ENCODE measurements at regions not wholly inside any gene's neighbourhood (a gene's known extent, or its start where the extent isn't known, plus 50 kb on each side); places are given as distances from the start of the nearest gene placed in this dataset.

DNA sequence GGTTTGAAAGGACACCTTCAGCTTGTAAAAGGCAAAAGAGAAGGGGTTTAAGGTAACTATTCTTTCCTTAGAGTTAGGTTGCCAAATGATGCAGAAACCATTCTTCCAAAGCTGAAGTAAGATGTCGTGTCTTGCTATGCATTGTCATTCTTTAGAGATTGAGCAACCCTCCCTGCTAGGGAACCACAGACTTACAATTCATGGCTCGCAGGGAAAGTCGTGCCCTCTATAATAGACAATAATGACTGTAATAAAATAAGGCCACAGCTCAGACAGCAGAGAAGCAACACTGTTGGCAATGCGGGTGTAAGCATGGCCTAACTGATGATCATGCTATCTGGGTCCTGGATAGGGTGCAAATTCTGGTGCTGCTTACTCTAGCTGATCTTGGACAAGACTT is 129.6 kb upstream of the CDH13 start:
- H3K36me3 ChIP-seq (ENCODE audit: control insufficient read depth in 2 of 2, insufficient read depth in 2 of 2, low read length in 1 of 2): no peaks in the 10 kb centered on the region
- no TSS peak for BruUV-seq (replicated peaks)
- WGBS (ENCODE audit: insufficient coverage, insufficient replicate concordance, low lambda C conversion rate, missing lambda C conversion rate): 4% methylated on average over 4 of the region's 4 CpGs
- intact Hi-C loops (cut with micrococcal nuclease; ENCODE audit: unreplicated experiment): no loop called here
- CTCF ChIA-PET: interaction anchor here (0.6 to 0.7 kb wide), 2 partner anchors 123 to 165 kb away, joined by 3 read pairs; no protein-coding TSS in a partner anchor
- FAIRE-seq (no peak), DNase-seq (ENCODE audit: low read depth, low spot score) (no peak), ATAC-seq (no peak)
- no peak overlapping the region for H2AFZ ChIP-seq (ENCODE audit: control insufficient read depth, low read depth, low read length)
- POLR2A ChIA-PET: no interaction called here
- H3K9ac ChIP-seq (ENCODE audit: control insufficient read depth, insufficient read depth, low read length): no peak overlapping the region
- H3K79me2 ChIP-seq (ENCODE audit: control insufficient read depth, insufficient read depth, low read length): no peaks in the 10 kb centered on the region
- no peak overlapping the region for H3K27ac ChIP-seq (ENCODE audit: control insufficient read depth, insufficient read depth)
- no peaks in the 10 kb centered on the region for H3K9me3 ChIP-seq (replicated peaks; ENCODE audit: control insufficient read depth, insufficient read depth, low read length)
- no peak overlapping the region for H3K4me2 ChIP-seq (ENCODE audit: control insufficient read depth, insufficient read depth)
- no peaks in the 10 kb centered on the region; a peak in 1 of 4 replicates for H3K27me3 ChIP-seq (replicated peaks in 1 of 2; ENCODE audit: control insufficient read depth in 2 of 2, insufficient read depth in 2 of 2, low read length in 1 of 2)
- no peaks in the 10 kb centered on the region for H3K4me1 ChIP-seq (ENCODE audit: control insufficient read depth, insufficient read depth, low read length)
- H3K4me3 ChIP-seq: no peak overlapping the region
- SMC1A ChIA-PET (ENCODE audit: uncharacterized antibody, unreplicated experiment): interaction anchor here (1.3 kb wide), 1 partner anchor 93 kb away, joined by 3 read pairs; no protein-coding TSS in a partner anchor
- RAD21 ChIA-PET (ENCODE audit: unreplicated experiment): no interaction called here
- in situ Hi-C loops (cut with MboI): no loop called here
- no peaks in the 10 kb centered on the region for H4K20me1 ChIP-seq (ENCODE audit: control insufficient read depth, insufficient read depth)
- TF ChIP-seq ATF2 (IDR thresholded peaks at IDR 0.05; ENCODE audit: low read length): no peak
- no peak for TF ChIP-seq EZH2 (IDR thresholded peaks at IDR 0.05; ENCODE audit: borderline replicate concordance, control insufficient read depth, low read depth, low read length)
- TF ChIP-seq MLLT1 (IDR thresholded peaks at IDR 0.05): no peak
- no peak for TF ChIP-seq YY1 (IDR thresholded peaks at IDR 0.05; ENCODE audit: low read depth, low read length)
- TF ChIP-seq IKZF1 (conservative IDR thresholded peaks at IDR 0.05): no peak
- TF ChIP-seq POLR2AphosphoS5 (IDR thresholded peaks at IDR 0.05; ENCODE audit: low read length): no peak
- TF ChIP-seq, protein P1, sequence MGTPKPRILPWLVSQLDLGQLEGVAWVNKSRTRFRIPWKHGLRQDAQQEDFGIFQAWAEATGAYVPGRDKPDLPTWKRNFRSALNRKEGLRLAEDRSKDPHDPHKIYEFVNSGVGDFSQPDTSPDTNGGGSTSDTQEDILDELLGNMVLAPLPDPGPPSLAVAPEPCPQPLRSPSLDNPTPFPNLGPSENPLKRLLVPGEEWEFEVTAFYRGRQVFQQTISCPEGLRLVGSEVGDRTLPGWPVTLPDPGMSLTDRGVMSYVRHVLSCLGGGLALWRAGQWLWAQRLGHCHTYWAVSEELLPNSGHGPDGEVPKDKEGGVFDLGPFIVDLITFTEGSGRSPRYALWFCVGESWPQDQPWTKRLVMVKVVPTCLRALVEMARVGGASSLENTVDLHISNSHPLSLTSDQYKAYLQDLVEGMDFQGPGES (IDR thresholded peaks at IDR 0.05): no peak
- TF ChIP-seq RAD51 (IDR thresholded peaks at IDR 0.05): no peak
- TF ChIP-seq KDM1A (IDR thresholded peaks at IDR 0.05; ENCODE audit: borderline replicate concordance): no peak
- TF ChIP-seq, protein P2, sequence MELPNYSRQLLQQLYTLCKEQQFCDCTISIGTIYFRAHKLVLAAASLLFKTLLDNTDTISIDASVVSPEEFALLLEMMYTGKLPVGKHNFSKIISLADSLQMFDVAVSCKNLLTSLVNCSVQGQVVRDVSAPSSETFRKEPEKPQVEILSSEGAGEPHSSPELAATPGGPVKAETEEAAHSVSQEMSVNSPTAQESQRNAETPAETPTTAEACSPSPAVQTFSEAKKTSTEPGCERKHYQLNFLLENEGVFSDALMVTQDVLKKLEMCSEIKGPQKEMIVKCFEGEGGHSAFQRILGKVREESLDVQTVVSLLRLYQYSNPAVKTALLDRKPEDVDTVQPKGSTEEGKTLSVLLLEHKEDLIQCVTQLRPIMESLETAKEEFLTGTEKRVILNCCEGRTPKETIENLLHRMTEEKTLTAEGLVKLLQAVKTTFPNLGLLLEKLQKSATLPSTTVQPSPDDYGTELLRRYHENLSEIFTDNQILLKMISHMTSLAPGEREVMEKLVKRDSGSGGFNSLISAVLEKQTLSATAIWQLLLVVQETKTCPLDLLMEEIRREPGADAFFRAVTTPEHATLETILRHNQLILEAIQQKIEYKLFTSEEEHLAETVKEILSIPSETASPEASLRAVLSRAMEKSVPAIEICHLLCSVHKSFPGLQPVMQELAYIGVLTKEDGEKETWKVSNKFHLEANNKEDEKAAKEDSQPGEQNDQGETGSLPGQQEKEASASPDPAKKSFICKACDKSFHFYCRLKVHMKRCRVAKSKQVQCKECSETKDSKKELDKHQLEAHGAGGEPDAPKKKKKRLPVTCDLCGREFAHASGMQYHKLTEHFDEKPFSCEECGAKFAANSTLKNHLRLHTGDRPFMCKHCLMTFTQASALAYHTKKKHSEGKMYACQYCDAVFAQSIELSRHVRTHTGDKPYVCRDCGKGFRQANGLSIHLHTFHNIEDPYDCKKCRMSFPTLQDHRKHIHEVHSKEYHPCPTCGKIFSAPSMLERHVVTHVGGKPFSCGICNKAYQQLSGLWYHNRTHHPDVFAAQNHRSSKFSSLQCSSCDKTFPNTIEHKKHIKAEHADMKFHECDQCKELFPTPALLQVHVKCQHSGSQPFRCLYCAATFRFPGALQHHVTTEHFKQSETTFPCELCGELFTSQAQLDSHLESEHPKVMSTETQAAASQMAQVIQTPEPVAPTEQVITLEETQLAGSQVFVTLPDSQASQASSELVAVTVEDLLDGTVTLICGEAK (IDR thresholded peaks at IDR 0.05; ENCODE audit: borderline replicate concordance): no peak
- TF ChIP-seq BCL11A (IDR thresholded peaks at IDR 0.05; ENCODE audit: low read depth, low read length): no peak
- TF ChIP-seq, protein P3, sequence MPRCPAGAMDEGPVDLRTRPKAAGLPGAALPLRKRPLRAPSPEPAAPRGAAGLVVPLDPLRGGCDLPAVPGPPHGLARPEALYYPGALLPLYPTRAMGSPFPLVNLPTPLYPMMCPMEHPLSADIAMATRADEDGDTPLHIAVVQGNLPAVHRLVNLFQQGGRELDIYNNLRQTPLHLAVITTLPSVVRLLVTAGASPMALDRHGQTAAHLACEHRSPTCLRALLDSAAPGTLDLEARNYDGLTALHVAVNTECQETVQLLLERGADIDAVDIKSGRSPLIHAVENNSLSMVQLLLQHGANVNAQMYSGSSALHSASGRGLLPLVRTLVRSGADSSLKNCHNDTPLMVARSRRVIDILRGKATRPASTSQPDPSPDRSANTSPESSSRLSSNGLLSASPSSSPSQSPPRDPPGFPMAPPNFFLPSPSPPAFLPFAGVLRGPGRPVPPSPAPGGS (IDR thresholded peaks at IDR 0.05; ENCODE audit: borderline replicate concordance, insufficient read depth, low read depth, low read length, poor library complexity, severe bottlenecking): no peak
- no peak for TF ChIP-seq SRF (IDR thresholded peaks at IDR 0.05; ENCODE audit: low read depth in 2 of 2, low read length in 2 of 2)

All from GM12878 (cell line).